M059J (cell line): ENCODE measurements at regions not wholly inside any gene's neighbourhood (a gene's known extent, or its start where the extent isn't known, plus 50 kb on each side); places are given as distances from the start of the nearest gene placed in this dataset.

Experiments
- DNase-seq: peaks from one replicate; pipeline ENCODE4 v3.0.0-alpha.2; 2012; ENCODE audit warnings: low read depth

- no peak for DNase-seq
Observed at GRCh38 chr4:148813289-148813688, 371.1 kb upstream of the NR3C2 start.

- no peak for DNase-seq
Observed at GRCh38 chr4:148812101-148812500, 369.9 kb upstream of the NR3C2 start.

- DNase-seq: no peak
Observed at GRCh38 chr4:148810461-148810860, 368.2 kb upstream of the NR3C2 start.

GRCh38 chr4:148808416-148808815, 366.2 kb upstream of the NR3C2 start:
- no peak for DNase-seq

- no peak for DNase-seq
Observed at GRCh38 chr4:148800940-148801339, 358.7 kb upstream of the NR3C2 start.

GRCh38 chr4:148800336-148800885, 358.2 kb upstream of the NR3C2 start:
- DNase-seq: no peak

- peak; percentile 55 for DNase-seq
Observed at GRCh38 chr4:148795156-148795864, 353.1 kb upstream of the NR3C2 start.

GRCh38 chr4:148793221-148793620, 351.0 kb upstream of the NR3C2 start:
- peak; percentile 17 for DNase-seq

- peak; percentile 17 for DNase-seq
Observed at GRCh38 chr4:148790691-148791090, 348.5 kb upstream of the NR3C2 start.

- no peak for DNase-seq
Observed at GRCh38 chr4:148790246-148790645, 348.0 kb upstream of the NR3C2 start.

GRCh38 chr4:148787831-148788477, 345.7 kb upstream of the NR3C2 start:
- DNase-seq: peak; percentile 72

- DNase-seq: no peak
Observed at GRCh38 chr4:148787285-148787684, 345.1 kb upstream of the NR3C2 start.

- DNase-seq: peak; percentile 8
Observed at GRCh38 chr4:148786699-148787098, 344.5 kb upstream of the NR3C2 start.

- DNase-seq: no peak
Observed at GRCh38 chr4:148782284-148782683, 340.1 kb upstream of the NR3C2 start.

- peak; percentile 54 for DNase-seq
Observed at GRCh38 chr4:148780426-148781005, 338.3 kb upstream of the NR3C2 start.

GRCh38 chr4:148779771-148780170, 337.6 kb upstream of the NR3C2 start:
- DNase-seq: no peak

- DNase-seq: peak; percentile 26
Observed at GRCh38 chr4:148778980-148779675, 336.9 kb upstream of the NR3C2 start.

GRCh38 chr4:148776941-148777340, 334.7 kb upstream of the NR3C2 start:
- peak; percentile 67 for DNase-seq

GRCh38 chr4:148774134-148774533, 331.9 kb upstream of the NR3C2 start:
- DNase-seq: no peak

- DNase-seq: no peak
Observed at GRCh38 chr4:148773313-148773712, 331.1 kb upstream of the NR3C2 start.

- no peak for DNase-seq
Observed at GRCh38 chr4:148770848-148771247, 328.6 kb upstream of the NR3C2 start.

GRCh38 chr4:148770377-148770776, 328.2 kb upstream of the NR3C2 start:
- no peak for DNase-seq
